Neural cell (in vitro differentiated cells): ENCODE measurements at regions not wholly inside any gene's neighbourhood (a gene's known extent, or its start where the extent isn't known, plus 50 kb on each side); places are given as distances from the start of the nearest gene placed in this dataset.

Experiments used
- H2AFZ ChIP-seq: fragments of 200-600, 300-800 bp; sonication (generic), shearing (Covaris generic); 2 replicates; pipeline ENCODE4 v1.6.0; 2014; ENCODE audit warnings: low read depth, mild to moderate bottlenecking, antibody characterized with exemption, low read length, moderate library complexity
- H3F3A ChIP-seq: fragments of 200-600 bp; shearing (Covaris generic); 2 replicates; pipeline ENCODE4 v1.6.1; 2016; ENCODE audit warnings: mild to moderate bottlenecking, moderate library complexity, mixed read lengths, antibody characterized with exemption, low read length; ENCODE audit not compliant: insufficient read depth, poor library complexity, severe bottlenecking
- H3K27ac ChIP-seq: fragments of 200-600, 300-800 bp; sonication (generic), shearing (Covaris generic); 2 replicates; pipeline ENCODE4 v1.5.1; 2014; ENCODE audit warnings: mild to moderate bottlenecking, low read length, moderate library complexity
- H3K27me3 ChIP-seq: fragments of 300-800, 200-600 bp; sonication (generic), shearing (Covaris generic); 2 replicates; pipeline ENCODE4 v1.6.0; 2014; ENCODE audit warnings: mild to moderate bottlenecking, low read depth, low read length, moderate library complexity; ENCODE audit not compliant: insufficient read depth
- H3K36me3 ChIP-seq: fragments of 300-800, 200-600 bp; sonication (generic), shearing (Covaris generic); 2 replicates; pipeline ENCODE4 v1.5.1; 2014; ENCODE audit warnings: mild to moderate bottlenecking, antibody characterized with exemption, low read length, moderate library complexity; ENCODE audit not compliant: insufficient read depth
- H3K4me2 ChIP-seq: fragments of 300-800, 200-600 bp; sonication (generic), shearing (Covaris generic); 2 replicates; pipeline ENCODE4 v1.6.0; 2014; ENCODE audit warnings: mild to moderate bottlenecking, low read length
- H3K4me3 ChIP-seq: fragments of 300-800, 200-600 bp; sonication (generic), shearing (Covaris generic); 2 replicates; pipeline ENCODE4 v1.5.1; 2014; ENCODE audit warnings: mild to moderate bottlenecking, low read length, moderate library complexity
- H3K79me2 ChIP-seq: fragments of 200-600 bp; shearing (Covaris generic); replicated peaks from 2 replicates; pipeline ENCODE4 v1.6.0; 2014; ENCODE audit warnings: mild to moderate bottlenecking, low read length, moderate library complexity; ENCODE audit not compliant: insufficient read depth
- H3K9ac ChIP-seq: fragments of 300-800, 200-600 bp; sonication (generic), shearing (Covaris generic); 2 replicates; pipeline ENCODE4 v1.6.1; 2016; ENCODE audit warnings: mild to moderate bottlenecking, low read length, mixed read lengths
- H3K9me2 ChIP-seq: fragments of 200-600 bp; shearing (Covaris generic); 2 replicates; pipeline ENCODE4 v1.6.1; 2016; ENCODE audit warnings: mild to moderate bottlenecking, low read length, mixed read lengths; ENCODE audit not compliant: insufficient read depth
- H3K9me3 ChIP-seq: fragments of 200-600, 300-800 bp; sonication (generic), shearing (Covaris generic); 2 replicates; pipeline ENCODE4 v1.6.1; 2016; ENCODE audit warnings: mild to moderate bottlenecking, mixed run types, low read length, moderate library complexity, mixed read lengths
- H4K20me1 ChIP-seq: fragments of 200-600 bp; shearing (Covaris generic); 2 replicates; pipeline ENCODE4 v1.6.1; 2016; ENCODE audit warnings: mild to moderate bottlenecking, mixed run types; ENCODE audit not compliant: insufficient read depth
- EP300 ChIP-seq: fragments of 450-650 bp; conservative IDR thresholded peaks from 2 replicates; pipeline ENCODE4 v1.6.1; 2014; ENCODE audit warnings: antibody characterized with exemption, mild to moderate bottlenecking, moderate library complexity; ENCODE audit not compliant: poor library complexity, severe bottlenecking
- EZH2 ChIP-seq: fragments of 200-600, 300-800 bp; shearing (Covaris generic), sonication (generic); IDR thresholded peaks from 2 replicates; pipeline ENCODE4 v1.6.1; 2014; ENCODE audit warnings: antibody characterized with exemption, low read length, borderline replicate concordance, mild to moderate bottlenecking; ENCODE audit not compliant: insufficient read depth, poor library complexity, severe bottlenecking
- MXI1 ChIP-seq: fragments of 450-650 bp; conservative IDR thresholded peaks from 2 replicates; pipeline ENCODE4 v1.6.1; 2014; ENCODE audit warnings: antibody characterized with exemption, mild to moderate bottlenecking; ENCODE audit not compliant: poor library complexity, severe bottlenecking
- POLR2AphosphoS5 ChIP-seq: IDR thresholded peaks from 2 replicates; pipeline ENCODE4 v1.6.1; 2012
- RAD21 ChIP-seq: fragments of 450-650 bp; conservative IDR thresholded peaks from 2 replicates; pipeline ENCODE4 v1.6.1; 2014; ENCODE audit warnings: antibody characterized with exemption, mild to moderate bottlenecking, moderate library complexity
- REST ChIP-seq: IDR thresholded peaks from 2 replicates; pipeline ENCODE4 v1.6.1; 2012; ENCODE audit warnings: borderline replicate concordance
- SMC3 ChIP-seq: fragments of 450-650 bp; conservative IDR thresholded peaks from 2 replicates; pipeline ENCODE4 v1.6.1; 2014; ENCODE audit warnings: antibody characterized with exemption, mild to moderate bottlenecking, moderate library complexity; ENCODE audit not compliant: poor library complexity
- TAF1 ChIP-seq: IDR thresholded peaks from 2 replicates; pipeline ENCODE4 v1.6.1; 2012; ENCODE audit warnings: low read depth
- TF ChIP-seq, protein P1 (sequence below): fragments of 450-650 bp; IDR thresholded peaks from 2 replicates; pipeline ENCODE4 v1.5.1; 2014; ENCODE audit warnings: antibody characterized with exemption, mild to moderate bottlenecking, moderate library complexity; ENCODE audit not compliant: poor library complexity, severe bottlenecking

DNA sequence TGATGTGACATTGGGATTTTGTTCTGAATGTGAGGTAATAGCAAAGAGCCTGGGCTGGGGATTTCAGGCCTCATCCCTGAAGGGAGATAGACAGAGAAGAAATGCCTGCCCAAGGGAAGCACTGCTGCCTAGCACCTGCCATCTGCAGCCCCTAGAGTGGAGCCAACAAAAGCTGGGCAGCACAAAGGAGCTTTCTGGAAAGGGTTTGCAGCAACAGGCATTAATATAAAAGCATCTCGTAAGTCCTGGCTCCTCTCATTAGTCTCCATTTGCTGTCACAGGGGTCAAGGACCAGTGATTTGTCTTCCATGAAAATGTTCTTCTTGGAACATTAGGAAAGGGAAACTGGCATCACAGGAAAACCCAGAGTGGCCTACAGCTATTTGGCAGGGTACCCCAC is 157.2 kb upstream of the SLC14A2 start:
- Histone ChIP-seq H3K79me2 (no peaks in the 10 kb centered on the region), H3K36me3 (no peaks in the 10 kb centered on the region), H3K27ac (no peak overlapping the region), H3K9me3 (no peaks in the 10 kb centered on the region), H4K20me1 (no peaks in the 10 kb centered on the region), H3K4me3 (no peak overlapping the region), H3F3A (no peaks in the 10 kb centered on the region), H3K27me3 (no peaks in the 10 kb centered on the region), H2AFZ (no peak overlapping the region), H3K9ac (no peak overlapping the region), H3K4me2 (no peak overlapping the region), H3K9me2 (no peaks in the 10 kb centered on the region)
- TF ChIP-seq EZH2 = no peak
- no peak for TF ChIP-seq RAD21
- TF ChIP-seq MXI1 = no peak
- no peak for TF ChIP-seq TAF1
- no peak for TF ChIP-seq REST
- TF ChIP-seq EP300 = no peak

GRCh38 chr18:45462179-45462578 is 153.1 kb upstream of the SLC14A2 start:
- Histone ChIP-seq H3K4me3 (no peak overlapping the region), H3K4me2 (no peak overlapping the region), H3K9me3 (no peaks in the 10 kb centered on the region), H3K79me2 (no peaks in the 10 kb centered on the region), H4K20me1 (no peaks in the 10 kb centered on the region), H3K27ac (no peak overlapping the region), H3K9me2 (no peaks in the 10 kb centered on the region), H2AFZ (no peak overlapping the region), H3F3A (no peaks in the 10 kb centered on the region), H3K27me3 (no peaks in the 10 kb centered on the region), H3K9ac (no peak overlapping the region), H3K36me3 (no peaks in the 10 kb centered on the region)
- TF ChIP-seq MXI1 (no peak), EP300 (no peak), EZH2 (no peak), RAD21 (no peak), POLR2AphosphoS5 (no peak), TAF1 (no peak), SMC3 (no peak)
- TF ChIP-seq, protein P1, sequence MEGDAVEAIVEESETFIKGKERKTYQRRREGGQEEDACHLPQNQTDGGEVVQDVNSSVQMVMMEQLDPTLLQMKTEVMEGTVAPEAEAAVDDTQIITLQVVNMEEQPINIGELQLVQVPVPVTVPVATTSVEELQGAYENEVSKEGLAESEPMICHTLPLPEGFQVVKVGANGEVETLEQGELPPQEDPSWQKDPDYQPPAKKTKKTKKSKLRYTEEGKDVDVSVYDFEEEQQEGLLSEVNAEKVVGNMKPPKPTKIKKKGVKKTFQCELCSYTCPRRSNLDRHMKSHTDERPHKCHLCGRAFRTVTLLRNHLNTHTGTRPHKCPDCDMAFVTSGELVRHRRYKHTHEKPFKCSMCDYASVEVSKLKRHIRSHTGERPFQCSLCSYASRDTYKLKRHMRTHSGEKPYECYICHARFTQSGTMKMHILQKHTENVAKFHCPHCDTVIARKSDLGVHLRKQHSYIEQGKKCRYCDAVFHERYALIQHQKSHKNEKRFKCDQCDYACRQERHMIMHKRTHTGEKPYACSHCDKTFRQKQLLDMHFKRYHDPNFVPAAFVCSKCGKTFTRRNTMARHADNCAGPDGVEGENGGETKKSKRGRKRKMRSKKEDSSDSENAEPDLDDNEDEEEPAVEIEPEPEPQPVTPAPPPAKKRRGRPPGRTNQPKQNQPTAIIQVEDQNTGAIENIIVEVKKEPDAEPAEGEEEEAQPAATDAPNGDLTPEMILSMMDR = no peak

DNA sequence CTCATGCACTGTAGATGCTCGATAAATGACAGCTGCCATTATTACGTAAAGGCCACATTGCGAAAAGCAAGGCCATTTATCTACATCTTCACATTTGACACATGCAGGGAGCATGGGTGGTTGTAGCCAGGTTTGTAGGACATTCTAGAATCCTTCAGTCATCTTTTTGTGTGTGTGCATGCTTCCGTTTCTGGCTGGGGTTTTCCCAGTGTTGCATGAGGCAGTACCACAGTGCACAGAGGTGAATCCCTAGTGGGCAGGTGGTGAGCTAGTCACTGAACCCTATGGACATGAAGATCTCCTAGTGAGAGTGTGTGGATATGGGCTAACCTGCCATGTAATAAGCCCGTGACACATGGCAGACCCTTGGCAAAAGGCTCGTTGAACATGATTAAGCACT is 151.8 kb upstream of the SLC14A2 start:
- no peak overlapping the region for H3K27ac ChIP-seq
- H3F3A ChIP-seq = no peaks in the 10 kb centered on the region
- no peak overlapping the region for H3K9ac ChIP-seq
- no peaks in the 10 kb centered on the region for H4K20me1 ChIP-seq
- no peaks in the 10 kb centered on the region for H3K9me2 ChIP-seq
- H3K4me3 ChIP-seq = no peak overlapping the region
- H3K9me3 ChIP-seq = no peaks in the 10 kb centered on the region
- TF ChIP-seq EZH2 (no peak), MXI1 (no peak), TAF1 (no peak), SMC3 (no peak), REST (no peak), RAD21 (no peak), EP300 (no peak), POLR2AphosphoS5 (no peak)
- TF ChIP-seq, protein P1 = no peak
- H3K27me3 ChIP-seq = no peaks in the 10 kb centered on the region
- H3K36me3 ChIP-seq = no peaks in the 10 kb centered on the region
- no peak overlapping the region for H2AFZ ChIP-seq
- H3K4me2 ChIP-seq = no peak overlapping the region
- H3K79me2 ChIP-seq = no peaks in the 10 kb centered on the region
